Upper lobe of left lung (tissue), 6 donors: ENCODE measurements at regions not wholly inside any gene's neighbourhood (a gene's known extent, or its start where the extent isn't known, plus 50 kb on each side); places are given as distances from the start of the nearest gene placed in this dataset.

Experiments used
- ATAC-seq, 2 donors: fragments of 200-7000 bp; cut with Tn5 transposase; one replicate each; pipeline ENCODE4 v1.9.1; 2022; ENCODE audit warnings: mild to moderate bottlenecking in 2 of 2, moderate library complexity in 2 of 2; ENCODE audit not compliant: low FRiP score in 2 of 2
- DNase-seq, 2 donors: peaks; one replicate each; pipeline ENCODE4 v3.0.0-alpha.2; 2019 to 2020
- H3K27ac ChIP-seq, 4 donors: fragments of 200-600 bp; sonication (generic); one replicate each; pipeline ENCODE4 v1.5.1; 2016 to 2019
- H3K27me3 ChIP-seq, 4 donors: fragments of 200-600 bp; sonication (generic); one replicate each; pipeline ENCODE4 v1.5.1; 2017 to 2019
- H3K36me3 ChIP-seq, 4 donors: fragments of 200-600 bp; sonication (generic); one replicate each; pipeline ENCODE4 v1.5.1; 2016 to 2019
- H3K4me1 ChIP-seq, 4 donors: fragments of 200-600 bp; sonication (generic); one replicate each; pipeline ENCODE4 v1.5.1; 2018 to 2019
- H3K4me3 ChIP-seq, 4 donors: fragments of 200-600 bp; sonication (generic); one replicate each; pipeline ENCODE4 v1.5.1; 2017 to 2019; ENCODE audit warnings: mild to moderate bottlenecking in 2 of 4, moderate library complexity in 1 of 4
- H3K9me3 ChIP-seq, 4 donors: fragments of 200-600 bp; sonication (generic); one replicate each; pipeline ENCODE4 v1.5.1; 2018 to 2019
- CTCF ChIP-seq, 6 experiments: fragments of 450-650 bp in 4 of 6; fragments of 200-600 bp in 2 of 6; sonication (generic) in 2 of 6; IDR thresholded peaks; one replicate each; pipeline ENCODE4 v1.5.1; 2016 to 2019; ENCODE audit warnings: antibody characterized with exemption in 6 of 6
- EP300 ChIP-seq, 4 donors: sonication (generic); formaldehyde crosslinking; IDR thresholded peaks; one replicate each; pipeline ENCODE4 v1.5.1; 2017; ENCODE audit warnings: antibody characterized with exemption in 4 of 4, control low read depth in 2 of 4
- POLR2A ChIP-seq, 4 donors: fragments of 450-650 bp; IDR thresholded peaks; one replicate each; pipeline ENCODE4 v1.5.1; 2016 to 2017; ENCODE audit warnings: antibody characterized with exemption in 4 of 4, mild to moderate bottlenecking in 2 of 4
- POLR2AphosphoS5 ChIP-seq, 2 donors: sonication (generic); formaldehyde crosslinking; IDR thresholded peaks; one replicate each; pipeline ENCODE4 v1.5.1; 2017; ENCODE audit warnings: antibody characterized with exemption in 2 of 2
- WGBS, 2 donors: methylation state at CpG; one replicate each; pipeline ENCODE4 v1.1.5; 2017 to 2018; 5-methylcytosine and 5-hydroxymethylcytosine counted together
- donor health status: DM: no; HTN: no; CAD: no; lungs with moderate emphysema.
- donor health status: DM: no; HTN: yes; CAD: no; lungs with severe emphysema.

GRCh38 chr5:175775416-175775815 is 96.0 kb upstream of the CPLX2 start:
- DNase-seq (no peak), ATAC-seq (no peak)
- Histone ChIP-seq H3K36me3 (no peaks in the 10 kb centered on the region), H3K27me3 (peaks cover 0 to 11% (median 5%) of the 10 kb centered on the region in 4 donors), H3K27ac (no peak overlapping the region), H3K9me3 (no peaks in the 10 kb centered on the region), H3K4me3 (no peak overlapping the region), H3K4me1 (peaks cover 0 to 6% (median 0%) of the 10 kb centered on the region in 4 donors)
- TF ChIP-seq POLR2AphosphoS5 (IDR thresholded peaks at IDR 0.05) (no peak), POLR2A (IDR thresholded peaks at IDR 0.05) (no peak), CTCF (IDR thresholded peaks at IDR 0.05) (no peak), EP300 (IDR thresholded peaks at IDR 0.05) (no peak)
- 84 to 87% methylated on average over 7 of the region's 7 CpGs for WGBS, 2 donors

- H3K9me3 ChIP-seq = no peaks in the 10 kb centered on the region
- ATAC-seq (peak in 1 of 2 donors; percentile 12), DNase-seq (no peak)
- H3K4me1 ChIP-seq = no peaks in the 10 kb centered on the region
- TF ChIP-seq POLR2A (IDR thresholded peaks at IDR 0.05) = no peak
- TF ChIP-seq CTCF (IDR thresholded peaks at IDR 0.05) = no peak
- TF ChIP-seq EP300 (IDR thresholded peaks at IDR 0.05) = no peak
- no peak for TF ChIP-seq POLR2AphosphoS5 (IDR thresholded peaks at IDR 0.05)
- no peaks in the 10 kb centered on the region for H3K36me3 ChIP-seq
- no peaks in the 10 kb centered on the region for H3K27me3 ChIP-seq
- WGBS, 2 donors = 59 to 66% methylated on average over 5 to 7 of the region's 7 CpGs
- H3K4me3 ChIP-seq = no peak overlapping the region
- H3K27ac ChIP-seq = no peak overlapping the region
Measured at GRCh38 chr5:175778951-175779503, 92.4 kb upstream of the CPLX2 start.

GRCh38 chr5:175783739-175784138 is 87.6 kb upstream of the CPLX2 start:
- Histone ChIP-seq H3K4me3 (no peak overlapping the region), H3K36me3 (no peaks in the 10 kb centered on the region), H3K27me3 (peaks cover 0 to 3% (median 0%) of the 10 kb centered on the region in 4 donors), H3K9me3 (no peaks in the 10 kb centered on the region), H3K4me1 (no peaks in the 10 kb centered on the region), H3K27ac (no peak overlapping the region)
- no peak for ATAC-seq
- DNase-seq = no peak
- TF ChIP-seq POLR2A (IDR thresholded peaks at IDR 0.05) (no peak), EP300 (IDR thresholded peaks at IDR 0.05) (no peak)

- Histone ChIP-seq H3K27me3 (peaks cover 0 to 3% (median 0%) of the 10 kb centered on the region in 4 donors), H3K9me3 (no peaks in the 10 kb centered on the region), H3K4me1 (no peaks in the 10 kb centered on the region), H3K4me3 (no peak overlapping the region), H3K27ac (no peak overlapping the region), H3K36me3 (no peaks in the 10 kb centered on the region)
- ATAC-seq (no peak), DNase-seq (no peak)
- WGBS, 2 donors = 67 to 100% methylated on average over 1 of the region's 1 CpG
- TF ChIP-seq POLR2A (IDR thresholded peaks at IDR 0.05) (no peak), CTCF (IDR thresholded peaks at IDR 0.05) (no peak), POLR2AphosphoS5 (IDR thresholded peaks at IDR 0.05) (no peak), EP300 (IDR thresholded peaks at IDR 0.05) (no peak)
Measured at GRCh38 chr5:175784230-175784629, 87.1 kb upstream of the CPLX2 start.

- Histone ChIP-seq H3K9me3 (no peaks in the 10 kb centered on the region), H3K27me3 (peaks cover 0 to 3% (median 0%) of the 10 kb centered on the region in 4 donors), H3K4me3 (no peak overlapping the region), H3K36me3 (no peaks in the 10 kb centered on the region), H3K4me1 (no peaks in the 10 kb centered on the region), H3K27ac (no peak overlapping the region)
- ATAC-seq (no peak), DNase-seq (no peak)
- no peak for TF ChIP-seq POLR2AphosphoS5 (IDR thresholded peaks at IDR 0.05)
- TF ChIP-seq EP300 (IDR thresholded peaks at IDR 0.05) = no peak
- no peak for TF ChIP-seq POLR2A (IDR thresholded peaks at IDR 0.05)
- TF ChIP-seq CTCF (IDR thresholded peaks at IDR 0.05) = no peak
Measured at GRCh38 chr5:175785681-175786080, 85.7 kb upstream of the CPLX2 start.
